Esophagus muscularis mucosa (tissue), 4 donors: ENCODE measurements at regions not wholly inside any gene's neighbourhood (a gene's known extent, or its start where the extent isn't known, plus 50 kb on each side); places are given as distances from the start of the nearest gene placed in this dataset.

ENCODE experiments used
- DNase-seq: peaks from one replicate; pipeline ENCODE4 v3.0.0-alpha.2; 2017; ENCODE audit errors: extremely low spot score
- H3K27ac ChIP-seq, 4 donors: fragments of 200-600 bp; sonication (generic); replicated peaks in 1 of 4; 1 replicate in 3 of 4; 2 replicates in 1 of 4; pipeline ENCODE4 v1.5.1; 2016 to 2019; ENCODE audit warnings: mild to moderate bottlenecking in 1 of 4
- H3K27me3 ChIP-seq, 4 donors: fragments of 200-600 bp; sonication (generic); one replicate each; pipeline versions ENCODE4 v1.5.1 to v1.6.0; 2016 to 2019
- H3K36me3 ChIP-seq, 4 donors: fragments of 200-600 bp; sonication (generic); one replicate each; pipeline ENCODE4 v1.5.1; 2016 to 2019
- H3K4me1 ChIP-seq, 4 donors: fragments of 200-600 bp; sonication (generic); one replicate each; pipeline ENCODE4 v1.5.1; 2016 to 2019
- H3K4me3 ChIP-seq, 4 donors: fragments of 200-600 bp; sonication (generic); 1 replicate in 2 of 4; 2 replicates in 2 of 4; pipeline ENCODE4 v1.5.1; 2016 to 2019; ENCODE audit warnings: mild to moderate bottlenecking in 4 of 4, moderate library complexity in 1 of 4
- H3K9me3 ChIP-seq, 4 donors: fragments of 200-600 bp; sonication (generic); 1 replicate in 3 of 4; 2 replicates in 1 of 4; pipeline ENCODE4 v1.5.1; 2016 to 2019
- EP300 ChIP-seq: sonication (generic); formaldehyde crosslinking; IDR thresholded peaks from one replicate; pipeline ENCODE4 v1.6.1; 2017; ENCODE audit warnings: antibody characterized with exemption
- POLR2A ChIP-seq: fragments of 450-650 bp; IDR thresholded peaks from one replicate; pipeline ENCODE4 v1.6.1; 2017; ENCODE audit warnings: antibody characterized with exemption, moderate library complexity, mild to moderate bottlenecking, low read depth
- POLR2AphosphoS5 ChIP-seq, 2 donors: sonication (generic); formaldehyde crosslinking; IDR thresholded peaks; one replicate each; pipeline ENCODE4 v1.6.1; 2017; ENCODE audit warnings: antibody characterized with exemption in 2 of 2
- WGBS: methylation state at CpG from one replicate; pipeline ENCODE4 v1.1.5; 2018; 5-methylcytosine and 5-hydroxymethylcytosine counted together
- intact Hi-C: fragments of 100-400 bp; cut with DNase I; formaldehyde crosslinking; loops from one replicate; pipeline ENCODE4 v1.15.1; 2023
- TF ChIP-seq, protein P1 (sequence below), 3 experiments: fragments of 200-600 bp in 2 of 3; fragments of 450-650 bp in 1 of 3; sonication (generic) in 2 of 3; IDR thresholded peaks; one replicate each; pipeline ENCODE4 v1.5.1; 2017 to 2019; ENCODE audit warnings: antibody characterized with exemption in 3 of 3, mild to moderate bottlenecking in 2 of 3, moderate library complexity in 1 of 3

DNA sequence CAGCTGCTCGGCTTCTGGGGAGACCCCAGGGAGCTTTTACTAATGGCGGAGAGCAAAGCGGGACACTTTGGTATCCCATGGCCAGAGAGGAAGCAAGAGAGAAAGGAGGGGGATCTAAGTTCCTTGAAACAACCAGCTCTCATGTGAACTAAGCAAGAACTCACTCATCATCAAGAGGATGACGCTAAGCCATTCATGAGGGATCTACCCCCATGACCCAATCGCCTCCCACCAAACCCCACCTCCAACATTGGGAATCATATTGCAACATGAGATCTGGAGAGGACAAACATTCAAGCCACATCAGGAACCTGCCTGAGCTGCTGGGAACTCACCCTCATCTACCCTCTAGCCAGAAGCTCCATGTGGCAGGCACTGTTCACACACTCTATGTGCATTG is 372.1 kb upstream of the RUNX1 start:
- H3K27ac ChIP-seq = no peak overlapping the region
- H3K4me3 ChIP-seq = no peak overlapping the region
- TF ChIP-seq POLR2AphosphoS5 (IDR thresholded peaks at IDR 0.05) (no peak), EP300 (no peak)
- TF ChIP-seq, protein P1, sequence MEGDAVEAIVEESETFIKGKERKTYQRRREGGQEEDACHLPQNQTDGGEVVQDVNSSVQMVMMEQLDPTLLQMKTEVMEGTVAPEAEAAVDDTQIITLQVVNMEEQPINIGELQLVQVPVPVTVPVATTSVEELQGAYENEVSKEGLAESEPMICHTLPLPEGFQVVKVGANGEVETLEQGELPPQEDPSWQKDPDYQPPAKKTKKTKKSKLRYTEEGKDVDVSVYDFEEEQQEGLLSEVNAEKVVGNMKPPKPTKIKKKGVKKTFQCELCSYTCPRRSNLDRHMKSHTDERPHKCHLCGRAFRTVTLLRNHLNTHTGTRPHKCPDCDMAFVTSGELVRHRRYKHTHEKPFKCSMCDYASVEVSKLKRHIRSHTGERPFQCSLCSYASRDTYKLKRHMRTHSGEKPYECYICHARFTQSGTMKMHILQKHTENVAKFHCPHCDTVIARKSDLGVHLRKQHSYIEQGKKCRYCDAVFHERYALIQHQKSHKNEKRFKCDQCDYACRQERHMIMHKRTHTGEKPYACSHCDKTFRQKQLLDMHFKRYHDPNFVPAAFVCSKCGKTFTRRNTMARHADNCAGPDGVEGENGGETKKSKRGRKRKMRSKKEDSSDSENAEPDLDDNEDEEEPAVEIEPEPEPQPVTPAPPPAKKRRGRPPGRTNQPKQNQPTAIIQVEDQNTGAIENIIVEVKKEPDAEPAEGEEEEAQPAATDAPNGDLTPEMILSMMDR (IDR thresholded peaks at IDR 0.05) = no peak
- H3K9me3 ChIP-seq = peaks cover 0 to 13% (median 12%) of the 10 kb centered on the region in 4 donors
- intact Hi-C loops = no loop called here
- no peaks in the 10 kb centered on the region for H3K4me1 ChIP-seq
- WGBS = 90% methylated on average over 5 of the region's 5 CpGs
- H3K27me3 ChIP-seq = peaks cover 0 to 10% (median 5%) of the 10 kb centered on the region in 4 donors
- no peak for DNase-seq
- no peaks in the 10 kb centered on the region for H3K36me3 ChIP-seq

DNA sequence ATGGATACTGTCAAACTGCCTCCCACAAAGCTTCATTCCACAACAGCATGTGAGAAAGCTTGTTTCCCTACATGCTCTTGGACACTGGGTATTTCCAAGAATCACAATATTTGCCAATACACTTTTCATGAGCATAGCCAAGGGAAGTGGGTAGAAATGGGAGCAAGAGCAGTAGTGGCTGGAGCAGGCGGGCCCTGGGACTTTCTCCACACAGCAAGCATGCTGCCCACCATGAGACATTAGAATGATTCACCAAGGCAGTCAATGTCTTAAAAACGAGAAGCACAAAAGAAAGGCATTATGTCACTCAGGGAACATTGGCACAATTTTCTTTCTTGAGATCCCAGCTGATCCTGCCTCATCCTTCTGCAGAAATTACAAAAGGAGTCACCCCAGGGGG is 371.6 kb upstream of the RUNX1 start:
- TF ChIP-seq, protein P1 (IDR thresholded peaks at IDR 0.05) = no peak
- TF ChIP-seq POLR2A = no peak
- no peak for TF ChIP-seq POLR2AphosphoS5 (IDR thresholded peaks at IDR 0.05)
- TF ChIP-seq EP300 = no peak
- H3K4me3 ChIP-seq = no peak overlapping the region
- H3K27ac ChIP-seq = no peak overlapping the region
- WGBS = 75% methylated on average over 2 of the region's 2 CpGs
- intact Hi-C loops = no loop called here
- H3K9me3 ChIP-seq = peaks cover 0 to 13% (median 12%) of the 10 kb centered on the region in 4 donors
- H3K36me3 ChIP-seq = no peaks in the 10 kb centered on the region
- H3K27me3 ChIP-seq = peaks cover 0 to 9% (median 5%) of the 10 kb centered on the region in 4 donors
- no peak for DNase-seq
- H3K4me1 ChIP-seq = no peaks in the 10 kb centered on the region

DNA sequence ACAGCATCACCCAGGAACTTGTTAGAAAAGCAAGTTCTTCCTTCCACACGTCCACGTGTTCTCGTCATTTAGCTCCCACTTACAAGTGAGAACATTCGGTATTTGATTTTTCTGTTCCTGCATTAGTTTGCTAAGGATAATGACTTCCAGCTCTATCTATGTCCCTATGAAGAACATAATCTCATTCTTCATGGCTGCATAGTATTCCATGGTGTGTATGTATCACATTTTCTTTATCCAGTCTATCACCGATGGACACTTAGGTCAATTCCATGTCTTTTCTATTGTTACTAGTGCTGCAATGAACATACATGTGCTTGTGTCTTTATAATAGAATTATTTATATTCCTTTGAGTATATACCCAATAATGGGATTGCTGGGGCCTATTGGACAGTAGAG is 368.7 kb upstream of the RUNX1 start:
- Histone ChIP-seq H3K4me1 (no peaks in the 10 kb centered on the region), H3K27me3 (peaks cover 0 to under 1% (median 0%) of the 10 kb centered on the region in 4 donors), H3K9me3 (peaks cover 0 to 13% (median 12%) of the 10 kb centered on the region in 4 donors), H3K4me3 (no peak overlapping the region), H3K36me3 (no peaks in the 10 kb centered on the region), H3K27ac (no peak overlapping the region)
- no peak for DNase-seq
- intact Hi-C loops = no loop called here
- TF ChIP-seq, protein P1 (IDR thresholded peaks at IDR 0.05) = no peak
- no peak for TF ChIP-seq POLR2AphosphoS5 (IDR thresholded peaks at IDR 0.05)
- TF ChIP-seq EP300 = no peak
- no peak for TF ChIP-seq POLR2A
- WGBS = 95% methylated on average over 5 of the region's 5 CpGs

DNA sequence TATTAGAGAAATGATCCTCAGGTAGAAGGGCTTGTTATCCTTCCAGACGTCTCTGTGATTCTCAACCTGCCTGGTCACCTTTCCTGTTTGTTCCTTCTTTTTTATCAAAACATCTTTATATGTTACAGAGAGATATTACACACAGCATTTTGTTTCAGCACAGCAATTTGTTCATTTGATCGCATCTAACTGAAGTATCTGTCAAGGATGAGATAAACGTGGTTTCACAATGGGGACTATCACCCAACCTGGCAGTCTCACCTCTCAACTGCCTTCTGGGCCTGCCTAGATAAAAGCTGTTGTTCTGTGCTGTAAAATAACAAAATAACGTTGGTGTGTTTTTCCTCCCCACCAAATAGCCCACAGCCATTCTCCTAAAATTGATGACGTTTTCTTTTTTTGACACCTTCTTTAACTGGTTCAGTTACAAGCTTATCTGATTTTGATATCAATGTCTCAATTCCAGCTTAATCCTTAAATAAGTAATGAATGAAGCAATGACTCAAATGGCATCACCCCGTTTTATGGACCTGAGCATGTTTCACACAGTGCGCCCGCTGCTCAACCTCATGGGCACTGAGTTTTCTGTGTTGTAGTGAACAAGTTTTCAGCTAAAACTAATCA is 367.9 kb upstream of the RUNX1 start:
- peaks cover 0 to 8% (median 0%) of the 10 kb centered on the region in 4 donors for H3K27me3 ChIP-seq
- no peak for TF ChIP-seq EP300
- TF ChIP-seq POLR2A = no peak
- TF ChIP-seq POLR2AphosphoS5 (IDR thresholded peaks at IDR 0.05) = no peak
- TF ChIP-seq, protein P1 (IDR thresholded peaks at IDR 0.05) = no peak
- no peak for DNase-seq
- H3K4me1 ChIP-seq = no peaks in the 10 kb centered on the region
- H3K27ac ChIP-seq = no peak overlapping the region
- WGBS = 79% methylated on average over 8 of the region's 8 CpGs
- H3K4me3 ChIP-seq = no peak overlapping the region
- intact Hi-C loops = no loop called here
- H3K9me3 ChIP-seq = peaks cover 0 to 8% (median 4%) of the 10 kb centered on the region in 4 donors
- no peaks in the 10 kb centered on the region for H3K36me3 ChIP-seq
